Stimulated activated CD4-positive, alpha-beta T cell treated with anti-CD3 and anti-CD28 coated beads, Interleukin-15, amount 100 ng/mL, for 24 hours (primary cell): ENCODE measurements at regions not wholly inside any gene's neighbourhood (a gene's known extent, or its start where the extent isn't known, plus 50 kb on each side); places are given as distances from the start of the nearest gene placed in this dataset.

Experiments
- DNase-seq: peaks from one replicate; pipeline ENCODE4 v3.0.0-alpha.2; 2020

- no peak for DNase-seq
These were observed 51.0 kb downstream of the FAT4 start for GRCh38 chr4:125365731-125366130.

- DNase-seq, result no peak
These were observed 53.4 kb downstream of the FAT4 start for GRCh38 chr4:125368146-125368545.

GRCh38 chr4:125368671-125369081 is 53.9 kb downstream of the FAT4 start:
- no peak for DNase-seq

GRCh38 chr4:125369098-125369497 is 54.3 kb downstream of the FAT4 start:
- DNase-seq, result no peak

GRCh38 chr4:125370478-125370877 is 55.7 kb downstream of the FAT4 start:
- DNase-seq, result no peak

GRCh38 chr4:125382995-125383394 is 68.2 kb downstream of the FAT4 start:
- no peak for DNase-seq

GRCh38 chr4:125387770-125388169 is 73.0 kb downstream of the FAT4 start:
- DNase-seq, result no peak

GRCh38 chr4:125388613-125389012 is 73.9 kb downstream of the FAT4 start:
- DNase-seq, result no peak

- DNase-seq, result no peak
These were observed 75.0 kb downstream of the FAT4 start for GRCh38 chr4:125389713-125390112.

- DNase-seq, result no peak
These were observed 75.4 kb downstream of the FAT4 start for GRCh38 chr4:125390126-125390525.

- no peak for DNase-seq
These were observed 76.0 kb downstream of the FAT4 start for GRCh38 chr4:125390727-125391126.

GRCh38 chr4:125392694-125393093 is 77.9 kb downstream of the FAT4 start:
- no peak for DNase-seq

- DNase-seq, result no peak
These were observed 79.1 kb downstream of the FAT4 start for GRCh38 chr4:125393825-125394224.

GRCh38 chr4:125397226-125397625 is 82.5 kb downstream of the FAT4 start:
- DNase-seq, result no peak

GRCh38 chr4:125398263-125399002 is 83.7 kb downstream of the FAT4 start:
- DNase-seq, result no peak

GRCh38 chr4:125400756-125401155 is 86.0 kb downstream of the FAT4 start:
- DNase-seq, result no peak

- no peak for DNase-seq
These were observed 87.0 kb downstream of the FAT4 start for GRCh38 chr4:125401784-125402183.

GRCh38 chr4:125420526-125420925 is 105.8 kb downstream of the FAT4 start:
- no peak for DNase-seq

GRCh38 chr4:125421547-125421946 is 106.8 kb downstream of the FAT4 start:
- DNase-seq, result no peak

- no peak for DNase-seq
These were observed 108.4 kb downstream of the FAT4 start for GRCh38 chr4:125423124-125423523.

- DNase-seq, result no peak
These were observed 114.1 kb downstream of the FAT4 start for GRCh38 chr4:125428832-125429231.

- no peak for DNase-seq
These were observed 115.3 kb downstream of the FAT4 start for GRCh38 chr4:125430086-125430485.

- DNase-seq, result no peak
These were observed 117.3 kb downstream of the FAT4 start for GRCh38 chr4:125432078-125432477.

- DNase-seq, result no peak
These were observed 118.7 kb downstream of the FAT4 start for GRCh38 chr4:125433453-125433852.

- DNase-seq, result no peak
These were observed 119.4 kb downstream of the FAT4 start for GRCh38 chr4:125434136-125434535.
